ENCODE measurements at regions not wholly inside any gene's neighbourhood (a gene's known extent, or its start where the extent isn't known, plus 50 kb on each side); places are given as distances from the start of the nearest gene placed in this dataset.

GRCh38 chr13:60790620-60791019 lies 393.6 kb downstream of the TDRD3 start:
- no peak for DNase-seq

- DNase-seq, result no peak
Measured at GRCh38 chr13:60788156-60788829, 391.3 kb downstream of the TDRD3 start.

- no peak for DNase-seq
Measured at GRCh38 chr13:60787083-60787482, 390.1 kb downstream of the TDRD3 start.

DNA sequence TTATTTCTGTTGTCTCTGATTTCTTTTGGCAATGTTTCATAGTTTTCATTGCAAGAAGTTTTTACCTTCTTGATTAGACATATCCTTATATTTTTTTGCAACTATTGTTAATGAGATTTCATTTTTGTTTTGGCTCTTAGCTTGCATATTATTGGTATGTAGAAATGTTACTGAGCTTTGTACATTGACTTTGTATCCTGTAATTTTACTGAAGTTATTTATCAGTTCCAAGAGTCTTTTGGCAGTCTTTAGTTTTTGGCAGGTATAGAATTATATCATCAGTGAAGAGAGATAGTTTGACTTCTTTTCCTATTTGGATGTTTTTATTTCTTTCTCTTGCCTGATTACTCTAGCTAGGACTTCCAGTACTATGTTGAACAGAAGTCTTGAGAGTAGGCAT lies 375.7 kb downstream of the TDRD3 start:
- no peak for DNase-seq

- peak in 4 of 58 donors; percentile 2 to 29 (median 4) for DNase-seq
Measured at GRCh38 chr13:60765700-60766411, 368.8 kb downstream of the TDRD3 start.

DNA sequence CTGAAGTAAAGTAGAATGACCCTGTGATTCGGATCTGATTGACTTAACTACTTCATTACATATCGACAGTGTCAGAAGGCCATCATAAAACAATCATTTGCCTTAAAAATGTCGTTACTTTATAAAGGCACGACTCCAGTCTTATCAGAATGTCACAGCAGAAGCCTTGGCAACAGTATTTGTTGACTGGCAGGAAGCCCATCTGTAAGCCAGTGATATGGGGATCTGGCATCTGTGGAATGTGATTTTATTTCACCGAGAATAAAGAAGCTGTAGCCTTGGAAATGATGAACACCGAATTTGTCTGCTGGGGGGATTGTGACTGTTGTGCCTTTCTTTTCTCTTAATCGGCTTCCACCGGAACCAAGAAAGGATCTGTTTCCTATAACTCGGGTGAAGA lies 362.5 kb downstream of the TDRD3 start:
- peak in 1 of 58 donors; percentile 0 for DNase-seq

DNA sequence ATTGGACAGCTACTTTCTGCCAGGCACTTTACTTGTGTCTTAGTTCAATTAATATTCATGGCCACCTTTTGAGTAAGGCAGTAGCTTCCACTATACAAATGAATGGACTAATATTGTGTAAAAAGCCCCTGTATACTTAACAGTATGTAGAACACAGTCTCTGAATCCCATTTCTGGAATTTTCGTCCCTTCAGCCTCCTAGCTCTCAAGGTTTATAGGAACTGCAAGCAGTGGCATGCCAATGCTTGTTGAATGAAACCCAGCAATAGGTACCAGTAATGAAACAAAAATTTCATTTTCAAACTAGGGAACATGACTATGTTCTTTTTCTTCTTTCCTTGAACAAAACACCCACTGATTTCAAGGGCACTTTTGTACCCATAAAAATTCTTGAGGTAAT lies 361.6 kb downstream of the TDRD3 start:
- DNase-seq, result no peak

- no peak for DNase-seq
Measured at GRCh38 chr13:60757501-60758215, 360.6 kb downstream of the TDRD3 start.

- peak in 8 of 58 donors; percentile 1 to 24 (median 12) for DNase-seq
Measured at GRCh38 chr13:60756306-60756705, 359.3 kb downstream of the TDRD3 start.

DNA sequence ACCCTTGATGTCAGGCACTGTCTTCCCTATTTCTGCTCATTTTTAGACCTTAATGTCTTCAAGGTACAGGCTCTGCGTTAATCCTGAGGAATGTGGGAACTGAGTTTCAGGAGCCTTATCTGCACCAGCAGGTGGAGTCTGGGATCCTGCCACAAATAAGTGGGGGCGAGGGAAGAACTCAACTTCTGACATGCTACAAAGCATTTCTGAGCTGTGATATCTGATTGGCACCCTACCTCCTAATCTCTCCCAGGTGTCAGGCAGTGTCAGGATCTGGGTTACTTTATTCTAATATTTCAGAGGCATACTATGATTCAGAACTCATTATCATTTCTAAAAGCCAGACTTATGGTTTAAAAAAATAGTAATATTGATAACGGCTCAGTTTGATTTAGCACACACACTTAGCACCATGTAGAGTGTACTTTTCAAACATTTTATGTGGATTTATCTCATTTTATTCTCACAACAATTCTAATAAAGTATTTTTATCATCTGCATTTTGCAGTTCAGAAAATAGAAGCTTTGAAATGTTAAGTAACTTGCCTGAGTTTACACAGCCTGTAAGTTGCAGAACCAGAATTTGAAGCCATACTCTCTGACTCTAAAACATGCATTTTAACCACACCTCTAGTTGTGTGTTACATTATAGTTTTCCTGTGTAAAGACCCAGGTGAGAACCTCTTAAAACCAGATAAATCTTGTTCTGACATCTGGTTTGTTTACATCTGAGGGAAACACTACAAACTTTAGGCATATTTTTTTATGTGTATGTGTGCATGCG lies 358.6 kb downstream of the TDRD3 start:
- no peak for DNase-seq

GRCh38 chr13:60754211-60755090 lies 357.4 kb downstream of the TDRD3 start:
- DNase-seq, result no peak

DNA sequence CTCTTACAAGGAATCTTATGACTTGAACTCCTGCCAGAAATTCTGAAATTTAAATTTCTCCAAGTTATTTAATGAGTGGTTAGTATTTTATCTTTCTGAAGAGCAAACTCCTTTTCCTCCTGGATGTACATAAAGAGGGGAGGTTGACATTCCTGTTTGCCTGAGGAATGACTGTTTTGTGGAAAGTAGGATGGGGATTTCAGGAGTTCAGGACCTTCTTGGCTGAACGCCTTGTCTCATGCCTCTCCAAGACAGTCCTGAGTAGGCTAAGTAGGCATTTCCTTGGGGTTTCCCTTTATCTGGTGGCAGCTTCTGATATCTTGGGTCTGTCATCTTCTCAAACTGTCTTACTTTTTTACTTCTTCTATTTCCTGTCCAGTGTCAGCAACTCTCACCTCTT lies 356.6 kb downstream of the TDRD3 start:
- DNase-seq, result no peak

DNA sequence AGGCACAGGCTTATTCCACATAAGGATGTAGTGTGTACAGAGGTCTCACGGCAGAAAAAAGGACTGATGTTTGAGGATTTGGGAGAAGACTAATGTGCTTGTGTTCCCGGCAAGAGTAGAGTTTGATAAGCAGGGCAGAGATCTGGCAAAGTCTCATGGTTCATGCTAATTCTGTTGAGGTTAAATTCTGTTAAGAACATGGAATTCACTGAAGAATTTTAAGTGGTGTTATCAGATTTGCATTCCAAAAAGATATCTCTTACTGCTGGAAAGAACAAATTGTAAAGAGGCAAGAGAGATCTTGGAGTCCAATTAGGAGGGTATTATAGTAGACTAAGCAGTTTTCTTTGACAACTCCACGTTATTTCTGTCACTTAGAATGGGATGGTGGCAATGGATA lies 348.3 kb downstream of the TDRD3 start:
- DNase-seq, result no peak

DNA sequence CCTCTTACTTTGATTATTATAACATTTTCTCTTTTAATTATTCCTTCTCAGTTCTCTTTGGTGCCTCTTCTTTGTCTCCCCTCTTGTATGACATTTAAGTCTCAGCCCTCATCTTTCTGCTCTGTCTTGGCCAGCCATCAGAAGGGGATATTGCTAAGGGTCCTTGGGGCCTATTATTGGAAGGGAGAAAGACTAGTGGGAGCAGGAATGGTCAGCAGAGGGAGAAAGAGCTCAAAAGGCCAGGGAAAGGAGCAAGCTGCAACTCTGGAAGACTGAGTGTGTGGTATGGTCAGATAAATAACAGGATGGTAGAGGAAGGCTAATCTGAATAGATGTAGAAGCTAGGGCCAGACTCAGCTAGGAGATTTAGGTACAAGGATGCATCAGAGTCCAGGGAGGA lies 336.9 kb downstream of the TDRD3 start:
- DNase-seq, result no peak

DNA sequence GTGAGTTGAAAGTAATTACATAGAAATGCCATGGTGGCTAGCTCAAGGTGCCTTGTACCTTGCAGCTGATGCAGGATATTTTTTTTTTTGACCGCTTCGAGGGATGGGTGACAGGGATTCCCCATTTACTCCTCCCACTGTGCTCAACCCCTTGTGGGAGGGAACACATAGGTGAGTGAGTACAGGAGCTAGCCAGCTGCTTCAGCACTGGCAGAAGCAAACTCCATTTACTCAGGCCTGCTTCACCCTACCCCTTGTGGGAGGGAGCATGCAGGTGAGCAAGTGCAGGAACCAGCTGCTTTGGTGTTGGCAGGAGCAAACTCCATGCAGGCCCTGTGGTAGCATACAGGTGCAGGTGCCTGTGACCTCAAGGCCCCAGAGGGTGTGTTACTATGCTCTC lies 330.1 kb downstream of the TDRD3 start:
- no peak for DNase-seq

- no peak for DNase-seq
Measured at GRCh38 chr13:60721063-60721462, 324.0 kb downstream of the TDRD3 start.

GRCh38 chr13:60720590-60720989 lies 323.6 kb downstream of the TDRD3 start:
- no peak for DNase-seq

- no peak for DNase-seq
Measured at GRCh38 chr13:60716313-60716712, 319.3 kb downstream of the TDRD3 start.

- DNase-seq, result no peak
Measured at GRCh38 chr13:60707878-60708277, 310.9 kb downstream of the TDRD3 start.

DNA sequence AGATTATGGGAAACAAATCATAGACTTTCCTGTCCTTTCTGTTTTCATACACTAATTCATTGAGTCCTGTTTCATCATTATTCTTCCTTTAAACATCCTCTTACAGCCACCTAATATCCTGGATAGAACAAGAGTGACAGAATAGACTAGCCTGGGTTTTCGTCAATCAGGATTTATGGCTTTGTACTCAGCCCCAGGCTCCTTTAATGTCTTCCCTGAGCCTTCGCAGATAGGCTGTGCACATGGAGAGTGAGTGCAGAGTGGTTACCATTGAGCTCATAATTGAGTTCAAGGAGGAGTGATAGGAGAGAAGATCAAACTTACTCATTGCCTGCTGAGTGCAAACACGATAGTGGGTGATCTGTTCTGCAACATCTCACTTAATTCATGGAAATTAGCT lies 304.9 kb downstream of the TDRD3 start:
- DNase-seq, result no peak

DNA sequence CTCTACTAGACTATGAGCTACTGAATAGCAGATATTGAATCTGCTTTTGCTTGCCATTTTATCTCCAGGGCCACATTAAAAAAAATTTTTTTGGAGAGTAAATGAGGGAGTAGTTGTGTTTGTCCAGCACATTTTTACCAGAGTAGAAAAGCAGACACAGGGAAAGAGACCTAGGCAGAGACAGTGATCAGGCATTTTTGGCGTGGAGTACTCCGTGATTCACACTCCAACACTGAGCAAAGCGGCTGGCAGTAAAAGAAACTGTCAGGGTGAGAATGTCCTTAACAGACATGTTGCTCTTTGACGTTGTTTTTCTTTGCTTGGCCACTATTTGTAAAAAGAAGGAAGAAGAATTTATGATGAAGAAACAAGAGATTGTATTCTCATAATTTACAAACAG lies 304.0 kb downstream of the TDRD3 start:
- DNase-seq, result no peak

Measured in anterior cingulate cortex (tissue), 58 donors.